ENCODE measurements at regions not wholly inside any gene's neighbourhood (a gene's known extent, or its start where the extent isn't known, plus 50 kb on each side); places are given as distances from the start of the nearest gene placed in this dataset.

GRCh38 chr4:177079327-177079726, 230.3 kb upstream of the NEIL3 start:
- no peak for ATAC-seq (ENCODE audit: low read depth)
- Mint-ChIP-seq H3K27ac (no peak overlapping the region), H3K27me3 (no peaks in the 10 kb centered on the region), H3K4me1 (no peaks in the 10 kb centered on the region), H3K36me3 (ENCODE audit: low read depth) (no peaks in the 10 kb centered on the region), H3K9me3 (no peaks in the 10 kb centered on the region), H3K4me3 (no peak overlapping the region)
- TF ChIP-seq, protein P1, sequence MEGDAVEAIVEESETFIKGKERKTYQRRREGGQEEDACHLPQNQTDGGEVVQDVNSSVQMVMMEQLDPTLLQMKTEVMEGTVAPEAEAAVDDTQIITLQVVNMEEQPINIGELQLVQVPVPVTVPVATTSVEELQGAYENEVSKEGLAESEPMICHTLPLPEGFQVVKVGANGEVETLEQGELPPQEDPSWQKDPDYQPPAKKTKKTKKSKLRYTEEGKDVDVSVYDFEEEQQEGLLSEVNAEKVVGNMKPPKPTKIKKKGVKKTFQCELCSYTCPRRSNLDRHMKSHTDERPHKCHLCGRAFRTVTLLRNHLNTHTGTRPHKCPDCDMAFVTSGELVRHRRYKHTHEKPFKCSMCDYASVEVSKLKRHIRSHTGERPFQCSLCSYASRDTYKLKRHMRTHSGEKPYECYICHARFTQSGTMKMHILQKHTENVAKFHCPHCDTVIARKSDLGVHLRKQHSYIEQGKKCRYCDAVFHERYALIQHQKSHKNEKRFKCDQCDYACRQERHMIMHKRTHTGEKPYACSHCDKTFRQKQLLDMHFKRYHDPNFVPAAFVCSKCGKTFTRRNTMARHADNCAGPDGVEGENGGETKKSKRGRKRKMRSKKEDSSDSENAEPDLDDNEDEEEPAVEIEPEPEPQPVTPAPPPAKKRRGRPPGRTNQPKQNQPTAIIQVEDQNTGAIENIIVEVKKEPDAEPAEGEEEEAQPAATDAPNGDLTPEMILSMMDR (IDR thresholded peaks at IDR 0.05): no peak
- CTCF ChIA-PET: no interaction called here
- intact Hi-C loops (cut with micrococcal nuclease): no loop called here
- DNase-seq: no peak
- POLR2A ChIA-PET: no interaction called here

- TF ChIP-seq, protein P1 (IDR thresholded peaks at IDR 0.05): no peak
- Mint-ChIP-seq H3K27ac (no peak overlapping the region), H3K4me3 (no peak overlapping the region), H3K36me3 (ENCODE audit: low read depth) (no peaks in the 10 kb centered on the region), H3K27me3 (no peaks in the 10 kb centered on the region), H3K4me1 (no peaks in the 10 kb centered on the region), H3K9me3 (no peaks in the 10 kb centered on the region)
- CTCF ChIA-PET: no interaction called here
- ATAC-seq (ENCODE audit: low read depth) (no peak), DNase-seq (no peak)
- POLR2A ChIA-PET: no interaction called here
- intact Hi-C loops (cut with micrococcal nuclease): no loop called here
These were observed 229.3 kb upstream of the NEIL3 start for GRCh38 chr4:177080388-177080787.

DNA sequence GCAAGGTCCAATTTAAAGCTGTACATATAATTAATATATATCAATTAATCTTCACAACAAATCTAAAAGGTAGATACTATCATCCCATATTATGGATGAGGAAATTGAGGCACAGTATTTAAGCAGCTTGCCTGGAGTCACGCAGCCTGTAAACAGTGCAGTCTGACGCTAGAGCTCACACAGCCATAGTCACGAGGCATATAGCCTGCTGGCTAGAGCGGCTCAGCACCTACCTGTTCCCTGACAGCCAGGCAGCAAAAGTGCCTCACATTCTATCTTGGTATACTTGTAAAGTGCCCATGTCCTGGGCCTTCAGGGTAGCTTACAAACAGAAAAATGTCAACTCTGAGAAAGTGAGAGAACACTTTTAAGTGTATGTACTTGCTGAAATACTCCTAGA, 222.6 kb upstream of the NEIL3 start:
- TF ChIP-seq, protein P1 (IDR thresholded peaks at IDR 0.05): no peak
- no peaks in the 10 kb centered on the region for H3K36me3 Mint-ChIP-seq (ENCODE audit: low read depth)
- no peak overlapping the region for H3K27ac Mint-ChIP-seq
- no peak overlapping the region for H3K4me3 Mint-ChIP-seq
- CTCF ChIA-PET: no interaction called here
- H3K9me3 Mint-ChIP-seq: no peaks in the 10 kb centered on the region
- no peaks in the 10 kb centered on the region for H3K27me3 Mint-ChIP-seq
- no peak for DNase-seq
- POLR2A ChIA-PET: no interaction called here
- no peak for ATAC-seq (ENCODE audit: low read depth)
- no peaks in the 10 kb centered on the region for H3K4me1 Mint-ChIP-seq
- intact Hi-C loops (cut with micrococcal nuclease): no loop called here

DNA sequence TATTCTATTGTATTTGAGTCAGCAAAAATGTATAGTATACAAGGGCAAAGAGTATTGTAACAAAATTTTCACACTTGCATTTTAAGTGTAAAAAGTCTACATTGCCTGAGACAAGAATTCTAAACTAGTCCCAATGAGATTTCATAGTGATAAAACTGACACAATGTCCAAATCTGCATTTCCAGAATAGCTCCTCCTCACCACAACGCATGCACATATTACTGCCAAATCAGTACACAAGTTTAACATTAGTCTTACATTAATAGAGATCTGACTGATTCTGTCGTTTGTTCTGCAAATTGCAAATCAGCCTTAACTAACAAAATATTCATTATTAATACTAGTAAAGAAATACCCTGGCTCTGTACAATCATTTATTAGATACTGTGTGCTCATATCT, 222.2 kb upstream of the NEIL3 start:
- Mint-ChIP-seq H3K27ac (no peak overlapping the region), H3K9me3 (no peaks in the 10 kb centered on the region), H3K36me3 (ENCODE audit: low read depth) (no peaks in the 10 kb centered on the region), H3K4me1 (no peaks in the 10 kb centered on the region), H3K4me3 (no peak overlapping the region), H3K27me3 (no peaks in the 10 kb centered on the region)
- CTCF ChIA-PET: no interaction called here
- DNase-seq (no peak), ATAC-seq (ENCODE audit: low read depth) (no peak)
- intact Hi-C loops (cut with micrococcal nuclease): no loop called here
- POLR2A ChIA-PET: no interaction called here
- TF ChIP-seq, protein P1 (IDR thresholded peaks at IDR 0.05): no peak

- Mint-ChIP-seq H3K4me3 (no peak overlapping the region), H3K27me3 (no peaks in the 10 kb centered on the region), H3K4me1 (no peaks in the 10 kb centered on the region), H3K36me3 (ENCODE audit: low read depth) (no peaks in the 10 kb centered on the region), H3K9me3 (no peaks in the 10 kb centered on the region), H3K27ac (no peak overlapping the region)
- TF ChIP-seq, protein P1 (IDR thresholded peaks at IDR 0.05): no peak
- POLR2A ChIA-PET: no interaction called here
- CTCF ChIA-PET: no interaction called here
- intact Hi-C loops (cut with micrococcal nuclease): no loop called here
- DNase-seq (no peak), ATAC-seq (ENCODE audit: low read depth) (no peak)
These were observed 218.2 kb upstream of the NEIL3 start for GRCh38 chr4:177091515-177091914.
